Activated B cell treated with CpG ODN at 0.5 μM for 24 hours (primary cell): ENCODE measurements at regions not wholly inside any gene's neighbourhood (a gene's known extent, or its start where the extent isn't known, plus 50 kb on each side); places are given as distances from the start of the nearest gene placed in this dataset.

Source experiments
- ATAC-seq: fragments of 200-7000 bp; cut with Tn5 transposase; one replicate; pipeline ENCODE4 v1.10.0; 2021; ENCODE audit warnings: low read depth, mild to moderate bottlenecking, moderate library complexity
- CTCF ChIA-PET: fragments of 350-600 bp; sonication (Branson Sonifier 250); formaldehyde crosslinking; loops from one replicate; lab custom pipeline; 2021; ENCODE audit warnings: antibody characterized with exemption; lab: Charles Lee
- POLR2A ChIA-PET: fragments of 350-600 bp; sonication (Branson Sonifier 250); formaldehyde crosslinking; loops from one replicate; lab custom pipeline; 2021; ENCODE audit warnings: antibody characterized with exemption; lab: Charles Lee
- DNase-seq: peaks from one replicate; pipeline ENCODE4 v3.0.0; 2022
- H3K27ac Mint-ChIP-seq: one replicate; pipeline ENCODE4 v1.8.0; 2020; ENCODE audit warnings: mixed read lengths
- H3K27me3 Mint-ChIP-seq: one replicate; pipeline ENCODE4 v1.8.0; 2021; ENCODE audit warnings: mixed read lengths
- H3K36me3 Mint-ChIP-seq: one replicate; pipeline ENCODE4 v1.8.0; 2021; ENCODE audit warnings: low read depth, mixed read lengths
- H3K4me1 Mint-ChIP-seq: one replicate; pipeline ENCODE4 v1.8.0; 2021; ENCODE audit warnings: mixed read lengths
- H3K4me3 Mint-ChIP-seq: one replicate; pipeline ENCODE4 v1.8.0; 2020; ENCODE audit warnings: mild to moderate bottlenecking, mixed read lengths
- H3K9me3 Mint-ChIP-seq: one replicate; pipeline ENCODE4 v1.8.0; 2020; ENCODE audit warnings: mixed read lengths
- intact Hi-C: fragments of 100-400 bp; cut with micrococcal nuclease; formaldehyde crosslinking; loops from one replicate; pipeline ENCODE4 v1.15.1; 2024
- TF ChIP-seq, protein P1 (sequence below): fragments of 200-600 bp; IDR thresholded peaks from one replicate; pipeline ENCODE4 v1.8.0; 2022; ENCODE audit warnings: antibody characterized with exemption, mild to moderate bottlenecking

GRCh38 chr7:157470701-157471131 is 133.9 kb downstream of the DNAJB6 start:
- Mint-ChIP-seq H3K36me3 (no peaks in the 10 kb centered on the region), H3K27me3 (peaks cover 7% of the 10 kb centered on the region), H3K4me1 (no peaks in the 10 kb centered on the region), H3K9me3 (peaks cover 10% of the 10 kb centered on the region), H3K27ac (no peak overlapping the region), H3K4me3 (no peak overlapping the region)
- TF ChIP-seq, protein P1, sequence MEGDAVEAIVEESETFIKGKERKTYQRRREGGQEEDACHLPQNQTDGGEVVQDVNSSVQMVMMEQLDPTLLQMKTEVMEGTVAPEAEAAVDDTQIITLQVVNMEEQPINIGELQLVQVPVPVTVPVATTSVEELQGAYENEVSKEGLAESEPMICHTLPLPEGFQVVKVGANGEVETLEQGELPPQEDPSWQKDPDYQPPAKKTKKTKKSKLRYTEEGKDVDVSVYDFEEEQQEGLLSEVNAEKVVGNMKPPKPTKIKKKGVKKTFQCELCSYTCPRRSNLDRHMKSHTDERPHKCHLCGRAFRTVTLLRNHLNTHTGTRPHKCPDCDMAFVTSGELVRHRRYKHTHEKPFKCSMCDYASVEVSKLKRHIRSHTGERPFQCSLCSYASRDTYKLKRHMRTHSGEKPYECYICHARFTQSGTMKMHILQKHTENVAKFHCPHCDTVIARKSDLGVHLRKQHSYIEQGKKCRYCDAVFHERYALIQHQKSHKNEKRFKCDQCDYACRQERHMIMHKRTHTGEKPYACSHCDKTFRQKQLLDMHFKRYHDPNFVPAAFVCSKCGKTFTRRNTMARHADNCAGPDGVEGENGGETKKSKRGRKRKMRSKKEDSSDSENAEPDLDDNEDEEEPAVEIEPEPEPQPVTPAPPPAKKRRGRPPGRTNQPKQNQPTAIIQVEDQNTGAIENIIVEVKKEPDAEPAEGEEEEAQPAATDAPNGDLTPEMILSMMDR, result no peak
- CTCF ChIA-PET, result no interaction called here
- ATAC-seq (no peak), DNase-seq (no peak)
- POLR2A ChIA-PET, result interaction anchor here (0.5 kb wide), 1 partner anchor 616 kb away, joined by 3 read pairs; no protein-coding TSS in a partner anchor
- intact Hi-C loops, result no loop called here

GRCh38 chr7:157471259-157472125 is 134.7 kb downstream of the DNAJB6 start:
- intact Hi-C loops, result no loop called here
- ChIA-PET POLR2A (interaction anchor here (0.5 kb wide), 1 partner anchor 617 kb away, joined by 3 read pairs; no protein-coding TSS in a partner anchor), CTCF (no interaction called here)
- ATAC-seq (no peak), DNase-seq (no peak)
- TF ChIP-seq, protein P1, result no peak
- Mint-ChIP-seq H3K4me3 (no peak overlapping the region), H3K27me3 (peaks cover under 1% of the 10 kb centered on the region), H3K9me3 (peaks cover 10% of the 10 kb centered on the region), H3K4me1 (no peaks in the 10 kb centered on the region), H3K36me3 (no peaks in the 10 kb centered on the region), H3K27ac (no peak overlapping the region)

- ChIA-PET POLR2A (no interaction called here), CTCF (no interaction called here)
- Mint-ChIP-seq H3K36me3 (no peaks in the 10 kb centered on the region), H3K9me3 (peaks cover 10% of the 10 kb centered on the region), H3K27ac (no peak overlapping the region), H3K4me3 (no peak overlapping the region), H3K4me1 (no peaks in the 10 kb centered on the region), H3K27me3 (peaks cover 2% of the 10 kb centered on the region)
- TF ChIP-seq, protein P1, result no peak
- intact Hi-C loops, result no loop called here
- no peak for ATAC-seq
- no peak for DNase-seq
These were observed 135.7 kb downstream of the DNAJB6 start for GRCh38 chr7:157472311-157473050.

DNA sequence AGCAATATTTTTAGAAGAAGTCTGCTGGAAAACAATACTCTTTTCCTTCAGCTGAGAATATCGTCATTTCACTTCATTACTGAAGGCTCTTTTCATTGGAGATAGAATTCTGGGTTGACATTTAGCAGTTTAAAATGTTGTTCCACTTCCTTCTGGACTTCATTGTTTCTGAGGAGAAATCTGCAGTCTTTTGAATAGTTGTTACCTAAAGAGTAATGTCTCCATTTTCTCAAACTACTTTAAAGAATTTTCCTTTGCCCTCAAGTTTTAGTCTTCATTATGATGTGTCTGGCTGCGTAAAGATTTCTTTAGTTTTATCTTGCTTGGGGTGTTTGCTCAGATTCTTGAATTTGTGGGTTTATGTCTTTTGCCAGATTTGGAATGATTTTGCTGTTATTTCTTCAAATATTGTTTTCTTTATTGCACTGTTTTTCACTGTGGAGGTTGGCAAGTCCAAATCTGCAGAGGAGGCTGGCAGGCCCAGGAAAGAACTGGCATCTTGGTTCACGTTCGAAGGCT is 136.3 kb downstream of the DNAJB6 start:
- H3K4me3 Mint-ChIP-seq, result no peak overlapping the region

More for the DNA sequence above, 136.3 kb downstream of the DNAJB6 start:
- POLR2A ChIA-PET, result no interaction called here
- DNase-seq (no peak), ATAC-seq (no peak)
- peaks cover 10% of the 10 kb centered on the region for H3K9me3 Mint-ChIP-seq
- TF ChIP-seq, protein P1, result no peak
- intact Hi-C loops, result no loop called here
- no peak overlapping the region for H3K27ac Mint-ChIP-seq
- CTCF ChIA-PET, result no interaction called here
- H3K4me1 Mint-ChIP-seq, result no peaks in the 10 kb centered on the region
- peaks cover 2% of the 10 kb centered on the region for H3K27me3 Mint-ChIP-seq
- no peaks in the 10 kb centered on the region for H3K36me3 Mint-ChIP-seq
